ENCODE measurements at regions not wholly inside any gene's neighbourhood (a gene's known extent, or its start where the extent isn't known, plus 50 kb on each side); places are given as distances from the start of the nearest gene placed in this dataset.

- peak; percentile 81 for DNase-seq
These were observed 112.8 kb upstream of the TSHZ2 start for GRCh38 chr20:52859156-52859876.

- DNase-seq, result no peak
These were observed 119.4 kb upstream of the TSHZ2 start for GRCh38 chr20:52852714-52853113.

- no peak for DNase-seq
These were observed 124.3 kb upstream of the TSHZ2 start for GRCh38 chr20:52847731-52848359.

DNA sequence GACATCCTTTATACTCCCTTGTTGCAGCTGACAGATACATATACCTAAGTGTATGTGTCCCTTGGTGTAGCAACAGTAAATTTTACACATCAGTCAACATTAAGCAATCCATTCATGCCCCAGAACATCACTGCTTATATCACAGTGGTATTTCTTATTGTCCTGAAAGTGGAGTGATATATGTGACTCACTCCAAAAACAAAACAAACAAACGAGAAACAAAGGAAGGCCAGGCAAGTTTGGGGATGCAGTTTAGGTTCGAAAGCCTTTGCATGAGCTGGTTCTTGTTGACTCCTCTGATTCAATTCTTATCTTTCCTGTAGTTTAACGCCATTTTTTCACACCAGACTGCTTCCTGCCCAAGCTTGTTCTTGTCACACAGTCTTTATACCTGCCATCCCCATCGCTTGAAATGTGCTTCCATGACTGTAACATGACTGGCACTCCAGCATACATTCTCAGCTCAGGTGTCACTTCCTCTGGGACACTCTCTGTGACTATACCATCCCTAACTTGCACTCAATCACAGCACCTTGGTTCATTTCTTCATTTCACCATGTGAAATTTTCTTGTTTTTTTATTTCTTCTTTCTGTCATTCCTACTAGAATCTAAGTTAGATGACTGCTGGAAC is 125.0 kb upstream of the TSHZ2 start:
- DNase-seq, result no peak

DNA sequence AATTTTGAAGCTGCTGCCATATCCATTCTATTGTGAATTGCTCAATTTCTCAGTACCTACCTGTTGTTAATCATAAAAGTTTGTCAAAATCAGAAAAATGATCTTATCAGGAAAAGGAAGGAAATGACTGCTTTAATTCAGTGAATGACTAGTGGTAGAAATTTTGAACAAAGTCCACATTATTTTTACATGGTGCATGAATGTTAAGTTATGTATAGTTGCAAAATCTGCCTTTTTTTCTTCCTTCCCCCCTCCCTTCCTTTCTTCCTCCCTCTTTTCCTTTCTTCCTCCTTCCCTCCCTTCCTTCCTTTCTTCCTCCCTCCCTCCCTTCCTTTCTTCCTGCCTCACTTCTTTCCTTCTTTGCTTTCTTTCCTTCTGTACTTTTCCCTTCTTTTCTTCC is 127.1 kb upstream of the TSHZ2 start:
- DNase-seq, result no peak

- no peak for DNase-seq
These were observed 128.7 kb upstream of the TSHZ2 start for GRCh38 chr20:52843425-52843824.

DNA sequence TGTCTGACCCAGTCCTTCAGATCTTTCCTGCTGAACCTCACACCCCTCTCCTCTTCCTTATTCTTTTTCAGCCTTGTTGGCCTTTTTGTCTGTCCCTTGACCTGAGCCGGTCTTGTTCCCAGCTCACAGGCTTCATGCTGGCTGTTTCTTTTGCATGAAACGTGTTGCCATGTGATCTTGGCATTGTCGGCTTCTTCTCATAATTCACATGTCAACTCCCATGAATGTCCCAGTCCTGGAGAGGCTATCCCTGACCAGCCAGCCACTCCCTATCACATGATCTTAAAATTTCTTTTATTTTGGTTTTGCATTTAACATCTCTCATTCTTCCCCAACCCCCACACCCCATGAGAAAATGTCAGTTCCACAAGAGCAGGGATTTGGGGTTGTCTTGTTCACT is 131.2 kb upstream of the TSHZ2 start:
- DNase-seq, result no peak

GRCh38 chr20:52840041-52840440 is 132.1 kb upstream of the TSHZ2 start:
- no peak for DNase-seq

- DNase-seq, result no peak
These were observed 133.5 kb upstream of the TSHZ2 start for GRCh38 chr20:52838510-52839241.

DNA sequence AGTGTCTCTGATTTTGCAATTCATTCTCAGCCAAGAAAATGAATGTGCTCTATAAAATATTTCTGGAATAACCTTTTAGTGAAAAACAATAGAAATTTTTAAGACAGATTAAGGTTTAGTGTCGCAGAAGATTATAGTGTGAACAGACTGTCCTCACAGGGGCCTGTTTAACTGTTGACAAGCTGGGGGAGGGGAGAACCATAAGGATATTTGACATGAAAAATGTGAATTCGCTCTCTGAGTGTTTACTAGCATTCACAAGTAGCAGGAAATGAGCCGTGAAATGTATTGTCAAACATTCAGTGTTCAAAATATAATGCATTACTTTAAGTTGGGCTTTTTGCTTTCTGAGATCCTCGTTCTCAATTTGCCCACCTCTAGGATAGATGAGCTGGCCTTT is 134.8 kb upstream of the TSHZ2 start:
- DNase-seq, result no peak

DNA sequence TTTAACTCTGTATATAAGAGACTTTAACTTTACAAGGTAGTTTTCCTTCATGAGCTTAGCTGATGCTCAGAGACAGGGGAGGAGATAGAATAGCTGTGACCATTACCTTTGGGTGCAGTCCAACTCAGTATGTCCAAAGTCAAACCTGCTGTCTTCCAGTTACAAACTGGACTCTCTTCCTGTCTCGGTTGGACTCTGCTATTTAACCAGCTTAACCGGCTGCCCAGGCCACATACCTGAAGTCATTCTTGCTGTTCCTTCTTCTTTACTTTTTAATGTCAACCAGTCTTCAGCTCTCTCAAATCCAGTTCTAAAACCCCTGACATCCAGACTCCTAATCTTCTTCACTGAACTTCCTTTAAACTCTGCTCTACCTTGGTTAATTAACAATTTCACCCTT is 138.3 kb upstream of the TSHZ2 start:
- DNase-seq, result no peak

DNA sequence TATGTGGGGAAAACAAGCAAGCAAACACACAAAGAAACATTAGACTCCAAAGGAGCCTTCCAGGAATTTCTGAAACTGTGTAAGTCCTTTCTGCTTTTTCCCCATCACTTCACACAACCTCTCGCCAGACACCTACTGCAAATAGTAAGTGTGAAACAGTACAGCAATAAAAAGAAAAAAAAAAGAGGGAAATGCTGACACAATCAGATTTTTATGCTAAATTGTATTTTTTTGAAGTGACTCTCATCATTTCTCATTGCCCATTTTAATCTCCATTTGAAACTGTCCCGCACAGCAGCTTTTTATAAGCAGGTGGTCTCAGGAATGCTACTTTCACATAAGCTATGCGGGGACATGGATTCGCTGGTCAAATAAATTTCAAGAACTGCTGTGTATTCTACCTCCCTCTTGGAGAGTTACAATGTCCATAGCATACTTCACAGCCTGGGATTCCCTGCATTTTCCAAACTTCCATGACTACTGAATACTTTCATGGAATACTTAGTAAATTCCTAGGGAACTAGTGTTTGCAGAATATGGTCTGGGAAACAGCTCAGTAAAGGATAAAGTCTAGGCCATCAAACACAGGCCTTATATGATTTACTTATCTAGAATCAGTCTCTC is 139.9 kb upstream of the TSHZ2 start:
- DNase-seq, result no peak

DNA sequence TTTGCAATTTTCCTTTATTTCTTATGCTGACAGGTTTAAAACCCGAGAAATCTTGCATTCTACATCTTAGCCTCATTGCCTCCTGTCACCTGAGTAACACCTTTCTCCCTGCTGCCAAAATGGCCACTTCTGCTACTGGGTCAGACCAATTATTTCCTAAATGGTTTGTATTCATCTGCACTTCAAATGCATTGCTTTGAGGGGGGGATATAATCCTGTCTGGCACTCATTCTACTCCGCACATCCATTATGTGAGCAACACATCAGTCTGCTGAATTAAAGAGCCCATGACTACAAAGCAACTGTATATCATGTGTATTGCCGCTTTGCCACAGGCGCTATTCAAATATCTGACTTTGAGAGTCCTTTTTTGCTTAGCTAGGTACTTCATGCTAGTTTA is 141.6 kb upstream of the TSHZ2 start:
- no peak for DNase-seq

DNA sequence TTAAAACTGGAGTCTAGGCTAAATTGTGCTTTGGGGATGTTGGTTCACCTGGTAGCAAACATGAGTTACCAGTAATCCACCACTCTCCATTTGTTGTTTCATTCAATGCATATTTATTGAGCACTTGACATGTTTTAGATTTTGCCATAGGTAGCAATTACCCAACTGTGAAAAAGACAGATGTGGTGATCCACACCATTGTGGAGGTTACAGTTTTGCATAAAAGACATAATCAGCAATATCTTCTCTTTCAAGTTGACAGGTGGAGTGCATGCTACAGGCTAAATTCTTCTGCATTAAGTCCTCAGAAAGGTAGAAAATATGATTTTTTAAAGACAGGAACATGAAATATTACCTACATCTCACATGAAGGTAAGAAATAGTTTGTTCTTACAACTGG is 143.0 kb upstream of the TSHZ2 start:
- DNase-seq, result no peak

DNA sequence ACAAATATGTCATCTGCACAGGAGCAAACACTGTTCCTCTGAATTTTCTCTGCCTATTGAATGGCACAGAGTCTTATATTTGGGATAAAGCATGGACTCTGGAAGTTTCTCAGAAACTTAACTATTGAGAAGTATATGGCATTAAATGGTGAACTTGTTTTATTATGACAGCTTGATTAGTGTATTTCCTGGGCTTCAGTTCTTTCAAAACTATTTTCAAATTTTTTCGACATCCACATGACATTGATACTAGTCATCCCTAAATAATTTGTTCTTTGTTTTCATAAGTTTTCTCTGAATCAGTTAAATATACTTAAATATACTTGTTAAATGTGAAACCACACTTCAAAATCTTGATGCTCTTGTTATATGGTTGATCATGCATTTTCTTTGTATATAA is 144.0 kb upstream of the TSHZ2 start:
- DNase-seq, result peak; percentile 41

DNA sequence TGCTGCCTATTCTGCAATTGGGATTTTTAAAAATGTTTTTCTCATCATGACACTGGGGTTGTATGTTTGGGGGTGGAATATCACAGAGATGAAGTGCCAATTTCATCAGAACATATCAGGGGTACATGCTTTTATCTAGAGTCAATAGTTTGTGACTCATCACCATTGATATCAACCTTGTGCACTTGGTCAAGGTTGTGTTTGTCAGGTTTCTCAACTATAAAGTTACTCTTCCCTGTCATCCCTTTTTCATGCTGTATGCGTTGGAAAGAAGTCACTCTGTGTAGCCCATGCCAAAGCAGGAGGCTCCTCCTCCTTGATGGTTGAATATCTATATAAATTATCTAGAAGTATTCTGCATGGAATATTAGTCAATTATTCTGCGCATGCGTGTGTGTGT is 145.4 kb upstream of the TSHZ2 start:
- no peak for DNase-seq

GRCh38 chr20:52826321-52826720 is 145.8 kb upstream of the TSHZ2 start:
- DNase-seq, result no peak

- no peak for DNase-seq
These were observed 147.5 kb upstream of the TSHZ2 start for GRCh38 chr20:52824494-52825216.

GRCh38 chr20:52823303-52823702 is 148.9 kb upstream of the TSHZ2 start:
- no peak for DNase-seq

DNA sequence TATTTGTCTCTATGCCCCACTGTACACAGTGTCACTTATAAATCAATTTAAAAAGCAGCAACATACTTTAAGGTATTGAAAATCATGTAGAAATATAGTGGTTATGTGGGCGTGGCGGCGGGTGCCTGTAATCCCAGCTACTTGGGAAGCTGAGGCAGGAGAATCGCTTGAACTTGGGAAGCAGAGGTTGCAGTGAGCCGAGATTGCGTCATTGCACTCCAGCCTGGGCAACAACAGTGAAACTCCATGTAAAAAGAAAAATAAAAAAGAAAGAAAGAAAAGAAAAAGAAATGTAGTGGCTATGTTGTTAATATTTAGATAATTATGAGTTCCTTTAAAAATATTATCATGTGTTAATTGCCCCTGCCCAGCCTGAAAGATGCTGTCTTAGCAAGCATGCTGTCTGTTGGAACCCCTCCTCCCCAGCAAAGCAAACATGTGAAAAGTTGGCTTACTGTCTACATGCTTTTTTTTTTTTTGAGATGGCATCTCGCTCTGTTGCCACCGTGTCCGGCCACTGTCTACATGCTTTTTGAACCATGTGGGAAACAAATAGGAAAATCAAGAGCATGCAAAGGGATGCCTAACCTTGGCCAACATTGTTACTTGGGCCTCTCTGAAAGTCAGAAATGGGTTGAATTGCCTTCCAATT is 151.4 kb upstream of the TSHZ2 start:
- DNase-seq, result no peak

DNA sequence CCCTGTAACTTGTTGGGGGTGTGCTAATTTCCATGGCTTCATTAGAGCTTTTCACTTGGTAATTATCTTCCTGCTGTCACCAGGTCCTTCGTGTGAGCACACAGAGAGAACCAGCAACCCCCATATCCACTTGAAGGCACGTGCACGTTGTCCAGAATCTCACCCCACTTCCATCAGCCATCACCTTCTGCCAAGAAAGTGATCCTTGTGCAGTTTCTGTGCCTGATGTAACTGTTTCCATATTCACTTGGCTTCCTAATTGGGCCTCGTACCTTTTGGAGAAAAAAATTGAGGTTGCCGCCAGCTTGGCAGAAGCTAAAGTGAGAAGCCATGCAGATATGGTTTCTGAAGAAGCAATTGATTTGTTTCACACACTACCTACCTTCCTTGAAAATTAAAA is 153.7 kb upstream of the TSHZ2 start:
- no peak for DNase-seq

- no peak for DNase-seq
These were observed 154.2 kb upstream of the TSHZ2 start for GRCh38 chr20:52817981-52818380.
